ENCODE measurements at regions not wholly inside any gene's neighbourhood (a gene's known extent, or its start where the extent isn't known, plus 50 kb on each side); places are given as distances from the start of the nearest gene placed in this dataset.

GRCh38 chr1:5709976-5710375 lies 282.2 kb downstream of the NPHP4 start:
- CTCF ChIA-PET, result no interaction called here
- no peak overlapping the region for H2AFZ ChIP-seq (ENCODE audit: insufficient read depth, low read depth, low read length, poor library complexity, severe bottlenecking)
- no peaks in the 10 kb centered on the region for H3K79me2 ChIP-seq (ENCODE audit: control insufficient read depth, insufficient read depth, low read length)
- H3K4me2 ChIP-seq (replicated peaks; ENCODE audit: low read depth, low read length, poor library complexity, severe bottlenecking), result no peak overlapping the region
- no peaks in the 10 kb centered on the region for H4K20me1 ChIP-seq (ENCODE audit: control insufficient read depth, insufficient read depth, low read length, poor library complexity, severe bottlenecking)
- POLR2A ChIA-PET, result no interaction called here
- H3K36me3 ChIP-seq (replicated peaks in 1 of 2; ENCODE audit: control extremely low read depth in 1 of 2, control insufficient read depth in 1 of 2, extremely low read depth in 1 of 2, insufficient read depth in 2 of 2, low read length in 1 of 2), result no peaks in the 10 kb centered on the region
- no peaks in the 10 kb centered on the region for H3K27me3 Mint-ChIP-seq
- intact Hi-C loops (cut with micrococcal nuclease), result no loop called here
- H3K9ac ChIP-seq (ENCODE audit: low read length), result no peak overlapping the region
- no peak overlapping the region for H3K4me3 Mint-ChIP-seq
- peaks cover 0 to 15% of the 10 kb centered on the region in 2 donors for H3K4me1 ChIP-seq (ENCODE audit: control insufficient read depth in 2 of 2, insufficient read depth in 2 of 2, low read length in 2 of 2)
- no peak for ATAC-seq (ENCODE audit: low read depth)
- WGBS (ENCODE audit: insufficient coverage), result 62% methylated on average over 3 of the region's 3 CpGs
- H3K27ac ChIP-seq (ENCODE audit: low read length in 2 of 2), result no peak overlapping the region
- TF ChIP-seq CTCF (IDR thresholded peaks at IDR 0.05) (no peak), EZH2 (IDR thresholded peaks at IDR 0.05; ENCODE audit: borderline replicate concordance, insufficient read depth, low read depth, low read length, poor library complexity, severe bottlenecking) (no peak)
- peaks cover 0 to 34% (median 0%) of the 10 kb centered on the region in 3 donors for H3K9me3 ChIP-seq (ENCODE audit: control extremely low read depth in 1 of 3, control insufficient read depth in 2 of 3, insufficient read depth in 1 of 3, low read length in 2 of 3)
- H3K4me3 ChIP-seq (ENCODE audit: control extremely low read depth in 1 of 5, extremely low read depth in 1 of 5, insufficient read depth in 1 of 5, low read depth in 2 of 5, low read length in 4 of 5), result no peak overlapping the region
- no peak for DNase-seq
- no peaks in the 10 kb centered on the region for H3K4me1 Mint-ChIP-seq
- H3K27ac Mint-ChIP-seq, result no peak overlapping the region
- H3K9me3 Mint-ChIP-seq (ENCODE audit: insufficient read depth), result peaks cover 2% of the 10 kb centered on the region
- no peaks in the 10 kb centered on the region for H3K27me3 ChIP-seq (replicated peaks in 1 of 4; ENCODE audit: control extremely low read depth in 1 of 4, control insufficient read depth in 3 of 4, insufficient read depth in 4 of 4, low read length in 3 of 4)

GRCh38 chr1:5709461-5709975 lies 282.7 kb downstream of the NPHP4 start:
- no peak for ATAC-seq (ENCODE audit: low read depth)
- ChIA-PET CTCF (no interaction called here), POLR2A (no interaction called here)
- WGBS (ENCODE audit: insufficient coverage), result 71% methylated on average over 2 of the region's 6 CpGs
- TF ChIP-seq CTCF (IDR thresholded peaks at IDR 0.05) (no peak), EZH2 (IDR thresholded peaks at IDR 0.05; ENCODE audit: borderline replicate concordance, insufficient read depth, low read depth, low read length, poor library complexity, severe bottlenecking) (no peak)
- Mint-ChIP-seq H3K9me3 (ENCODE audit: insufficient read depth) (no peaks in the 10 kb centered on the region), H3K4me1 (no peaks in the 10 kb centered on the region), H3K27me3 (no peaks in the 10 kb centered on the region), H3K4me3 (no peak overlapping the region), H3K27ac (no peak overlapping the region)
- Histone ChIP-seq H3K27me3 (replicated peaks in 1 of 4; ENCODE audit: control extremely low read depth in 1 of 4, control insufficient read depth in 3 of 4, insufficient read depth in 4 of 4, low read length in 3 of 4) (no peaks in the 10 kb centered on the region), H3K9ac (ENCODE audit: low read length) (no peak overlapping the region), H3K36me3 (replicated peaks in 1 of 2; ENCODE audit: control extremely low read depth in 1 of 2, control insufficient read depth in 1 of 2, extremely low read depth in 1 of 2, insufficient read depth in 2 of 2, low read length in 1 of 2) (no peaks in the 10 kb centered on the region), H3K4me3 (ENCODE audit: control extremely low read depth in 1 of 5, extremely low read depth in 1 of 5, insufficient read depth in 1 of 5, low read depth in 2 of 5, low read length in 4 of 5) (no peak overlapping the region), H3K9me3 (ENCODE audit: control extremely low read depth in 1 of 3, control insufficient read depth in 2 of 3, insufficient read depth in 1 of 3, low read length in 2 of 3) (peaks cover 0 to 34% (median 0%) of the 10 kb centered on the region in 3 donors), H3K4me2 (replicated peaks; ENCODE audit: low read depth, low read length, poor library complexity, severe bottlenecking) (no peak overlapping the region), H4K20me1 (ENCODE audit: control insufficient read depth, insufficient read depth, low read length, poor library complexity, severe bottlenecking) (no peaks in the 10 kb centered on the region), H3K4me1 (ENCODE audit: control insufficient read depth in 2 of 2, insufficient read depth in 2 of 2, low read length in 2 of 2) (peaks cover 0 to 15% of the 10 kb centered on the region in 2 donors), H3K27ac (ENCODE audit: low read length in 2 of 2) (no peak overlapping the region), H3K79me2 (ENCODE audit: control insufficient read depth, insufficient read depth, low read length) (no peaks in the 10 kb centered on the region), H2AFZ (ENCODE audit: insufficient read depth, low read depth, low read length, poor library complexity, severe bottlenecking) (no peak overlapping the region)
- no peak for DNase-seq
- intact Hi-C loops (cut with micrococcal nuclease), result no loop called here
